Kidney epithelial cell (primary cell): ENCODE measurements at regions not wholly inside any gene's neighbourhood (a gene's known extent, or its start where the extent isn't known, plus 50 kb on each side); places are given as distances from the start of the nearest gene placed in this dataset.

Source experiments
- DNase-seq: peaks from one replicate; pipeline ENCODE4 v3.0.0-alpha.2; 2010; ENCODE audit warnings: low read depth
- H3K27me3 ChIP-seq: 2 replicates; pipeline ENCODE4 v1.6.0; 2011; ENCODE audit warnings: low read length; ENCODE audit not compliant: control insufficient read depth, insufficient read depth
- H3K36me3 ChIP-seq: 2 replicates; pipeline ENCODE4 v1.5.1; 2011; ENCODE audit warnings: low read length; ENCODE audit not compliant: control insufficient read depth, insufficient read depth
- H3K4me3 ChIP-seq: 2 replicates; pipeline ENCODE4 v1.5.1; 2011; ENCODE audit warnings: low read depth, mild to moderate bottlenecking, control low read depth, low read length
- TF ChIP-seq, protein P1 (sequence below): IDR thresholded peaks from 2 replicates; pipeline ENCODE4 v1.5.1; 2011; ENCODE audit warnings: mild to moderate bottlenecking, moderate library complexity, low read length, control low read depth, inconsistent platforms; ENCODE audit not compliant: insufficient read depth, poor library complexity, severe bottlenecking

DNA sequence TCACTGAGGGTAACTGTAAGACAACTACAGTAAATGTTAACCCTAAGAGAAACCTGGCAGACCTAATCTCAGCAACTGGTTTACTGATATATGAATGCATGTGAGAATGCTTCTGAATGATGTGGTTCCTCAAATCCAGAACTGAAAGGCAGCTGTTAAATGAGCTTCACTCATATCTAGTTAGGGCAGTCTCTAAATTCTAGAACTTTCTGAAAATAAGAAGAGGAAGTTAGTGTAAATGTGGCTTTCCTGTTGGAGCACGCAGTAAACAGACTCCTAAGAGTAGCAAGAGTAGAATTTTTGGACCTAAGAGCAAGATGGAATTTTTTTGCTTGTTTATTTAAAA is 117.9 kb upstream of the KCNN2 start:
- TF ChIP-seq, protein P1, sequence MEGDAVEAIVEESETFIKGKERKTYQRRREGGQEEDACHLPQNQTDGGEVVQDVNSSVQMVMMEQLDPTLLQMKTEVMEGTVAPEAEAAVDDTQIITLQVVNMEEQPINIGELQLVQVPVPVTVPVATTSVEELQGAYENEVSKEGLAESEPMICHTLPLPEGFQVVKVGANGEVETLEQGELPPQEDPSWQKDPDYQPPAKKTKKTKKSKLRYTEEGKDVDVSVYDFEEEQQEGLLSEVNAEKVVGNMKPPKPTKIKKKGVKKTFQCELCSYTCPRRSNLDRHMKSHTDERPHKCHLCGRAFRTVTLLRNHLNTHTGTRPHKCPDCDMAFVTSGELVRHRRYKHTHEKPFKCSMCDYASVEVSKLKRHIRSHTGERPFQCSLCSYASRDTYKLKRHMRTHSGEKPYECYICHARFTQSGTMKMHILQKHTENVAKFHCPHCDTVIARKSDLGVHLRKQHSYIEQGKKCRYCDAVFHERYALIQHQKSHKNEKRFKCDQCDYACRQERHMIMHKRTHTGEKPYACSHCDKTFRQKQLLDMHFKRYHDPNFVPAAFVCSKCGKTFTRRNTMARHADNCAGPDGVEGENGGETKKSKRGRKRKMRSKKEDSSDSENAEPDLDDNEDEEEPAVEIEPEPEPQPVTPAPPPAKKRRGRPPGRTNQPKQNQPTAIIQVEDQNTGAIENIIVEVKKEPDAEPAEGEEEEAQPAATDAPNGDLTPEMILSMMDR, result no peak
- no peak overlapping the region for H3K4me3 ChIP-seq
- H3K36me3 ChIP-seq, result no peaks in the 10 kb centered on the region
- no peak for DNase-seq
- no peaks in the 10 kb centered on the region for H3K27me3 ChIP-seq

DNA sequence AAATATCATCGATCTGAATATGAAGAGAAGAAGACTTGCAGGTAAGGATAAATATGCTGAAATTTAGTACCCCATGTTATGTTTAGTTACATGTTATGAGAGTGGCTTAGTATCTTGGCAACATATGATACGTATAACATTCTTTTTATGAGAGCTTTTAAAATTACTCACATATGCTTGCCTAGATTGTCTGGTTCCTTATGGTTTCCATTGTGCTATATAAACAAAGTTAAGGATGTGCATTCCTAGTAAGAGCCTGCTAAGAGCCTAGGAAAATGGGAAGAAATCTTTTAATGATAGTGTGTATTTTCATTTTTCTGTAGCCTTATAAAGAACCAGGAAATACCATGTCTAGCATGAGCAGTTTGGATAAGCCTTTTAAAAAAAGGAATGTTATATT is 112.0 kb upstream of the KCNN2 start:
- TF ChIP-seq, protein P1, result no peak
- Histone ChIP-seq H3K36me3 (no peaks in the 10 kb centered on the region), H3K4me3 (no peak overlapping the region), H3K27me3 (no peaks in the 10 kb centered on the region)
- DNase-seq, result no peak

DNA sequence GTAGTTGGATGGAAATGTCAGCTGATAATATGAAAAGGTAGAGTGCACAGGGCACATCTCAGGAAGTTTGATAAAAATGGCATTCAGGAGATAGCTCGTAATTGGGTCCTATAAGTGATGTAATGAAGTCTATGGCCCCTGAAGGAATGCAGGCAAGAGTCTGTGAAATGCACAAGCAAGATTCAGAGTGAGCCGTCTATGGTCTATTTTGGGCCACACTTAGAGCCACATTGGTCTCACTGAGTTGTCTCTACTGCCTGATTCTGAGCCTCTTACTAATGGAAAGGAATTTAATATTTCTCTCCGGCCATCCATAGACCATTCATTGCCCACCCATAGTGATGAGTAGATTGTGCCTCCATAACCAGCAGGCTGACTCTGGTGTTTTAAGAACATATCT is 111.3 kb upstream of the KCNN2 start:
- TF ChIP-seq, protein P1, result no peak
- no peak for DNase-seq
- Histone ChIP-seq H3K27me3 (no peaks in the 10 kb centered on the region), H3K4me3 (no peak overlapping the region), H3K36me3 (no peaks in the 10 kb centered on the region)

DNA sequence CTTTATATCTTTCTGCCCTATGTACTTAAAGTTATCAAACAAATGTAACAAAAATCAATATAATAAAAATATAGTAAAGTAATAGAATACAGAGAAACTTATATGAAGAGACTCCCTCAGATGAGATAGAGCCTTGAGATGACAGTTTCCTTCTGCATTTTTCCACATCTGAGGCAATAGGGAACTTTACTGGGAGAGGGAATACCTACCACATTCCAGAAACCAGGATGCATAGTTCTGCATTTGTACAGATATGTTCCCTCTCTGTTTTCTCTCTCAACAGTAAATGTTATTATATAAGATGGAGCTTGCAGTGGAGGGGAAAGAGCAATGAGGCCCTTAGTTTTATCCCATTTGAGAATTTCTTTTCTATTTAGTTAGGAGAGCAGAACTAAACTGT is 109.6 kb upstream of the KCNN2 start:
- Histone ChIP-seq H3K36me3 (no peaks in the 10 kb centered on the region), H3K27me3 (no peaks in the 10 kb centered on the region), H3K4me3 (no peak overlapping the region)
- TF ChIP-seq, protein P1, result no peak
- no peak for DNase-seq

DNA sequence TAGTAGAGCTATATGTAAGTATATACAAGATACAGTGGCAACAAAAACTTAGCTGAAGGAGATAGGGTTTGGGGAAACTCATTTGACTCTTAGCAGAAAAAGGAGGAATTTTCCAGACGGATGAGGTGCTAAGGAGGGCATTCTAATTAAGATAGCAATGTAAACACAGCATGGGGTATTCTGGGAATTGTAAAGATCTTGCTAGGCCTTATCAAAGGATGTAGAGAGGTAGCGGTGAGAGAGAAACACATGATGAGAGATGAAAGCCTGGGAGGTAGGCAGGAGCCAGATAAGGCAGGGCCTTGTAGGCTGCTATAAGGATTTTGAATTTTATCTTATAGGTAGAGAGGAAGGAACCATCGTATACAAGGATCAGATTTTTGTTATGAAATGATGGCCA is 106.6 kb upstream of the KCNN2 start:
- TF ChIP-seq, protein P1, result no peak
- no peak for DNase-seq

DNA sequence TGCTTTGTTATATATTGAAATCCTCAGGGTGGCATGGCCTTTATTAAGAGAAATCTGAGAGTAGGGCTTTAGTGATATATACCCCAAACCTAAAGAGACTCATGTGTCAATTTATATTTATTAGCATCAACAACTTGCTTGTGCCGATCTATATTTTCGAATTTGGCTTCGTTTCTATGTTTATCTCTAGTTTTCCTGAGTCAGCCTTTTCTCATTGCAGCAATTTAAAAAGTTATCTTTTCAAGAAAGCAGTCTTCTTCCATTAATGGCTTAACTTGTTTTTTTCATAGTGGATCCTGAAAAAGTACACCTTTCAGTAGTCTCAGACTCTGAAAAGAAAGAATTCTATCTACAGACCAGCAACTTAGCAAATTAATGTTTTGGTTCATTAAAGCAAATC is 99.9 kb upstream of the KCNN2 start:
- Histone ChIP-seq H3K36me3 (no peaks in the 10 kb centered on the region), H3K4me3 (no peak overlapping the region), H3K27me3 (no peaks in the 10 kb centered on the region)
- TF ChIP-seq, protein P1, result no peak
- DNase-seq, result no peak

More for the DNA sequence above, 106.6 kb upstream of the KCNN2 start:
- Histone ChIP-seq H3K4me3 (no peak overlapping the region), H3K36me3 (no peaks in the 10 kb centered on the region), H3K27me3 (no peaks in the 10 kb centered on the region)
